DND-41 (cell line): ENCODE measurements at regions not wholly inside any gene's neighbourhood (a gene's known extent, or its start where the extent isn't known, plus 50 kb on each side); places are given as distances from the start of the nearest gene placed in this dataset.

ENCODE experiments used
- ATAC-seq: fragments of 200-7000 bp; cut with Tn5 transposase; 3 replicates; pipeline ENCODE4 v1.9.1; 2021; ENCODE audit warnings: low read depth; ENCODE audit not compliant: insufficient read depth
- DNase-seq: peaks from one replicate; pipeline ENCODE4 v3.0.0-alpha.2; 2020
- H2AFZ ChIP-seq: 2 replicates; pipeline ENCODE4 v1.6.0; 2012; ENCODE audit warnings: low read depth, low read length
- H3K27ac ChIP-seq: 2 replicates; pipeline ENCODE4 v1.5.1; 2012; ENCODE audit warnings: low read length, inconsistent platforms
- H3K27me3 ChIP-seq: fragments of 200-600 bp; sonication (generic); 2 replicates; pipeline ENCODE4 v1.6.0; 2012; ENCODE audit warnings: low read length, mild to moderate bottlenecking, inconsistent platforms; ENCODE audit not compliant: insufficient read depth, poor library complexity
- H3K36me3 ChIP-seq: 2 replicates; pipeline ENCODE4 v1.5.1; 2012; ENCODE audit warnings: low read length, inconsistent platforms; ENCODE audit not compliant: insufficient read depth
- H3K4me1 ChIP-seq: 2 replicates; pipeline ENCODE4 v1.5.1; 2012; ENCODE audit warnings: mild to moderate bottlenecking, low read length; ENCODE audit not compliant: insufficient read depth
- H3K4me2 ChIP-seq: 2 replicates; pipeline ENCODE4 v1.6.0; 2012; ENCODE audit warnings: mild to moderate bottlenecking, moderate library complexity, low read length, inconsistent platforms; ENCODE audit not compliant: insufficient read depth
- H3K4me3 ChIP-seq, 2 experiments: fragments of 200-600 bp in 1 of 2; shearing (Covaris generic) in 1 of 2; 2 replicates each; pipeline ENCODE4 v1.5.1; 2012 to 2016; ENCODE audit warnings: inconsistent platforms in 2 of 2, low read length in 2 of 2, mild to moderate bottlenecking in 2 of 2, low read depth in 1 of 2, moderate library complexity in 1 of 2
- H3K79me2 ChIP-seq: 2 replicates; pipeline ENCODE4 v1.6.0; 2012; ENCODE audit warnings: low read length, inconsistent platforms; ENCODE audit not compliant: insufficient read depth
- H3K9ac ChIP-seq: 2 replicates; pipeline ENCODE4 v1.6.0; 2012; ENCODE audit warnings: low read depth, mild to moderate bottlenecking, inconsistent platforms, low read length, moderate library complexity
- H3K9me3 ChIP-seq: 2 replicates; pipeline ENCODE4 v1.5.1; 2012; ENCODE audit warnings: low read length, moderate library complexity, mild to moderate bottlenecking, inconsistent platforms; ENCODE audit not compliant: insufficient read depth, severe bottlenecking
- H4K20me1 ChIP-seq: 2 replicates; pipeline ENCODE4 v1.6.0; 2012; ENCODE audit warnings: low read length; ENCODE audit not compliant: insufficient read depth
- EZH2 ChIP-seq: IDR thresholded peaks from 3 replicates; pipeline ENCODE4 v1.6.1; 2012; ENCODE audit warnings: borderline replicate concordance, low read depth, mild to moderate bottlenecking, moderate library complexity, low read length, inconsistent platforms; ENCODE audit not compliant: severe bottlenecking
- TF ChIP-seq, protein P1 (sequence below): IDR thresholded peaks from 2 replicates; pipeline ENCODE4 v1.5.1; 2012; ENCODE audit warnings: borderline replicate concordance, low read length, moderate library complexity, mild to moderate bottlenecking; ENCODE audit not compliant: poor library complexity, severe bottlenecking; ENCODE audit errors: extremely low read depth

DNA sequence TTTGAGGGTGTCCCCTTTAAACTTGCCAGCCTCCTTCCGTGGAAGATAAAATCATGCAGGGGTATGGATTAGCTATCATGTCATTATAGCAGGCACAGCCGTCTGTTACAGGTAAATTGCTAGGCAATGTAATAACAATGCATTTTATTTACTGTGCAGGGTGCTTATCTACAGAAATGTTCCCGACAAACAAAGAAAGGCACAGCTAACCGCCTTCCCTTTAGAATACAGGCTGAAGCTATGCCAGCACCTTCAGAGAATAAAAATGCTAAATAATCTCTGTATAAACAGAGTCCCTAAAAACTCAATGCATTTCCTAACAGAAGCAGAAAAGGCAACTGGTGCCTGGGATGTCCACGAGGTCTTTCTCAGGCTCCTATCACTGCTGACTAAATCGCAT lies 239.2 kb downstream of the SPTSSA start:
- Histone ChIP-seq H2AFZ (no peak overlapping the region), H3K4me3 (no peak overlapping the region), H3K27me3 (no peaks in the 10 kb centered on the region), H3K27ac (no peak overlapping the region), H3K36me3 (no peaks in the 10 kb centered on the region), H3K79me2 (no peaks in the 10 kb centered on the region), H3K4me1 (peaks cover 11% of the 10 kb centered on the region), H4K20me1 (no peaks in the 10 kb centered on the region), H3K9ac (no peak overlapping the region), H3K9me3 (no peaks in the 10 kb centered on the region), H3K4me2 (no peak overlapping the region)
- DNase-seq: no peak
- TF ChIP-seq, protein P1, sequence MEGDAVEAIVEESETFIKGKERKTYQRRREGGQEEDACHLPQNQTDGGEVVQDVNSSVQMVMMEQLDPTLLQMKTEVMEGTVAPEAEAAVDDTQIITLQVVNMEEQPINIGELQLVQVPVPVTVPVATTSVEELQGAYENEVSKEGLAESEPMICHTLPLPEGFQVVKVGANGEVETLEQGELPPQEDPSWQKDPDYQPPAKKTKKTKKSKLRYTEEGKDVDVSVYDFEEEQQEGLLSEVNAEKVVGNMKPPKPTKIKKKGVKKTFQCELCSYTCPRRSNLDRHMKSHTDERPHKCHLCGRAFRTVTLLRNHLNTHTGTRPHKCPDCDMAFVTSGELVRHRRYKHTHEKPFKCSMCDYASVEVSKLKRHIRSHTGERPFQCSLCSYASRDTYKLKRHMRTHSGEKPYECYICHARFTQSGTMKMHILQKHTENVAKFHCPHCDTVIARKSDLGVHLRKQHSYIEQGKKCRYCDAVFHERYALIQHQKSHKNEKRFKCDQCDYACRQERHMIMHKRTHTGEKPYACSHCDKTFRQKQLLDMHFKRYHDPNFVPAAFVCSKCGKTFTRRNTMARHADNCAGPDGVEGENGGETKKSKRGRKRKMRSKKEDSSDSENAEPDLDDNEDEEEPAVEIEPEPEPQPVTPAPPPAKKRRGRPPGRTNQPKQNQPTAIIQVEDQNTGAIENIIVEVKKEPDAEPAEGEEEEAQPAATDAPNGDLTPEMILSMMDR: no peak
- TF ChIP-seq EZH2: no peak
- no peak for ATAC-seq

- Histone ChIP-seq H3K36me3 (no peaks in the 10 kb centered on the region), H4K20me1 (no peaks in the 10 kb centered on the region), H3K27me3 (no peaks in the 10 kb centered on the region), H3K9me3 (no peaks in the 10 kb centered on the region), H3K4me1 (peaks cover 9% of the 10 kb centered on the region), H3K4me2 (no peak overlapping the region), H3K9ac (no peak overlapping the region), H2AFZ (no peak overlapping the region), H3K27ac (no peak overlapping the region), H3K79me2 (no peaks in the 10 kb centered on the region), H3K4me3 (no peak overlapping the region)
- DNase-seq: no peak
- TF ChIP-seq EZH2: no peak
- TF ChIP-seq, protein P1: no peak
- no peak for ATAC-seq
Measured at GRCh38 chr14:34222122-34222521, 239.9 kb downstream of the SPTSSA start.

GRCh38 chr14:34220921-34221320 lies 241.1 kb downstream of the SPTSSA start:
- Histone ChIP-seq H3K4me2 (no peak overlapping the region; the same call in 1 of the 2 replicates), H3K36me3 (no peaks in the 10 kb centered on the region), H3K9ac (no peak overlapping the region), H3K27me3 (no peaks in the 10 kb centered on the region), H3K4me3 (no peak overlapping the region), H2AFZ (peak overlapping the region; percentile 28), H4K20me1 (no peaks in the 10 kb centered on the region), H3K79me2 (no peaks in the 10 kb centered on the region), H3K27ac (no peak overlapping the region), H3K4me1 (peaks cover 9% of the 10 kb centered on the region), H3K9me3 (no peaks in the 10 kb centered on the region)
- ATAC-seq: peak; percentile 96
- peak; percentile 57 for DNase-seq
- TF ChIP-seq, protein P1: no peak
- no peak for TF ChIP-seq EZH2

DNA sequence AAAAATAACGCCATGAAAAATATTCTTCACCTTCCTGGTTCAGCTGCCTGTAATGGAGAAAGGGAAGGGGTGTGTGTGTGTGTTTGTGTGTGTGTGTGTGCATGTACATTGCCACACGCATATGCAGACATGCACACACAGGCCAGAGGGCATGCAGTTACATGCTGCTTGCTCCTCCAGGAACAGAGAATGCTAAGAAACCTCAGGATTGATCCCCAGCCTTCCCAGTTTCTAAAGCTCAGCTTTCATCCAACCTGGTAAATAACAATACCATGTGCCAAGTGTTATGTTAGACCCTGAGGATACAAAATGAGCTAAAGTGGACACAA lies 241.7 kb downstream of the SPTSSA start:
- H3K9ac ChIP-seq: no peak overlapping the region
- no peak overlapping the region for H3K27ac ChIP-seq
- H3K36me3 ChIP-seq: no peaks in the 10 kb centered on the region
- no peaks in the 10 kb centered on the region for H3K9me3 ChIP-seq
- H3K4me3 ChIP-seq: no peak overlapping the region
- no peak overlapping the region for H2AFZ ChIP-seq
- H3K79me2 ChIP-seq: no peaks in the 10 kb centered on the region
- H3K4me2 ChIP-seq: no peak overlapping the region
- ATAC-seq: no peak
- no peaks in the 10 kb centered on the region for H3K27me3 ChIP-seq
- peaks cover 9% of the 10 kb centered on the region for H3K4me1 ChIP-seq
- no peaks in the 10 kb centered on the region for H4K20me1 ChIP-seq
- DNase-seq: no peak
- no peak for TF ChIP-seq EZH2
- TF ChIP-seq, protein P1: no peak
